ENCODE measurements at regions not wholly inside any gene's neighbourhood (a gene's known extent, or its start where the extent isn't known, plus 50 kb on each side); places are given as distances from the start of the nearest gene placed in this dataset.

DNA sequence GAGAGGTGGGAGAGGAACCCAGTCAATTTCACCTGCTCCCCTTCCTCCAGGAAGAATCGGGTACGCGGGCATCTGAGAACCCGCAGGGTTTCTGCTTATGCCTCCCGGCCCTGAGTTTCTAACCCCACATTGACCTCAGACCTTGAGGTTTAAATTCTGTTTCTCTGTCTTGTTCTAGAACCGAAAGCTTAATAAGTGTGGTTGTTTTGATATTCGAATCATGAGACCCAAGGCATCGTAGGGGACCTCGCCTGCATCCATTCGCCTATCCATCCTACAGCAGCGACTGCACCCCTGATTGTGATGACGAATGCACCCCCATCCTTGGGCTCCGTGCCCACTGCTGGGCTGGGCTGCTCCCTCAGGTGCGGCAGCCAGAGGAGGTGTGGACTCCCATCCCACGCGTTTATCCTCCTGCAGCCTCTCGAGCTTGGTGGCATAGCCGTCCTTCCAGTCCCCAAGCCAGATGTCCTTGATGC is 80.8 kb upstream of the IER5L start:
- Histone ChIP-seq H3K9ac (no peak overlapping the region), H3K36me3 (ENCODE audit: low read depth) (no peaks in the 10 kb centered on the region), H3K27me3 (replicated peaks; ENCODE audit: insufficient read depth) (no peaks in the 10 kb centered on the region), H3K9me3 (ENCODE audit: low read depth) (no peaks in the 10 kb centered on the region), H3K9me2 (ENCODE audit: insufficient read depth) (no peaks in the 10 kb centered on the region), H3K4me3 (peak overlapping the region; percentile 55), H3K4me2 (ENCODE audit: unreplicated experiment) (peak overlapping the region; percentile 70), H3K79me2 (ENCODE audit: insufficient read depth) (no peaks in the 10 kb centered on the region), H3F3A (ENCODE audit: insufficient read depth) (no peaks in the 10 kb centered on the region), H3K4me1 (ENCODE audit: insufficient read depth) (no peaks in the 10 kb centered on the region), H2AFZ (peak overlapping the region; percentile 72), H3K27ac (no peak overlapping the region), H4K20me1 (ENCODE audit: insufficient read depth) (no peaks in the 10 kb centered on the region)
- WGBS, 2 experiments (ENCODE audit: low coverage in 1 of 2, low lambda C conversion rate in 2 of 2, missing lambda C conversion rate in 2 of 2) = 20 to 23% methylated on average over 18 of the region's 18 CpGs
- no peak for DNase-seq
- in situ Hi-C loops (cut with MboI) = no loop called here
- TF ChIP-seq EZH2 (IDR thresholded peaks at IDR 0.05; ENCODE audit: insufficient read depth, poor library complexity, severe bottlenecking) (no peak), EZH2phosphoT487 (IDR thresholded peaks at IDR 0.05; ENCODE audit: insufficient read depth, low read depth) (no peak)

DNA sequence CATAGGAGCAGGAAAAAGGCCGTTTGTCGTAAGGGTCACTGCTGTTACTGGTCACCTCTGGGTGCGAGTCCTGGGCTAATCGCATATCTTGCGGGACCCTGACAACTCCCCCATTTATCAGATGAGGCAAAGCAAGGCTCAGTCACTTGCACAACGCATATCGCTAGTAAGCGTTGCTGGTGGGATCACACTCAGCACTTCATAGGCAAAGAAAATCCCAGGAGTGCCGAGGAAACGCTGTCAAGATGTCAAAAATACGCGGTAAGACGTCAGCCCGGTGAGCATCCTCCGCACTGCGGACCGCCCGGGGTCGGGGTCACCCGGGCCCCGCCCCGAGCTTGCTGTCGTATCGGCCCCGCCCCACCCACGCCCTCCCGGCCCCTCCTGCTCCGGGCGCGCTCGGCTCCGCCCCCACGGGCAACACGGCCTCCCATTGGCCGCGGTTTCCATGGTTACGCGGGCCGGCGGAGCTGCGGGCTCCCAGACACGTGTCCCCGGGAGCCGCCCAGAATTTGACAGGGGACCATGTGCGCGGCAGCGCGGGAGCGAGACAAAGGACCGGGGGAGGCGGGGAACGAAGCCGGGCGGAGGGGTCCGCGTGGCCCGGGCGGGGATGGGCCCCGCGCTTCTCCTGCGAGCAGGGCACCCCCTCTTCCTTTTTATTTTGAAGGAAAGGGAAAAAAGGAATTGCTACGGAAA is 80.2 kb upstream of the IER5L start:
- Histone ChIP-seq H3K27ac (no peak overlapping the region), H2AFZ (peak overlapping the region; percentile 72), H3K36me3 (ENCODE audit: low read depth) (no peaks in the 10 kb centered on the region), H3K4me1 (ENCODE audit: insufficient read depth) (no peaks in the 10 kb centered on the region), H3K4me3 (peak overlapping the region; percentile 55), H3K9me3 (ENCODE audit: low read depth) (no peaks in the 10 kb centered on the region), H3K4me2 (ENCODE audit: unreplicated experiment) (peak overlapping the region; percentile 70), H4K20me1 (ENCODE audit: insufficient read depth) (no peaks in the 10 kb centered on the region), H3K27me3 (replicated peaks; ENCODE audit: insufficient read depth) (no peaks in the 10 kb centered on the region), H3K9ac (0 out of 2 replicates have a peak overlapping the region, but pooled peaks have one; percentile 14), H3F3A (ENCODE audit: insufficient read depth) (no peaks in the 10 kb centered on the region), H3K9me2 (ENCODE audit: insufficient read depth) (no peaks in the 10 kb centered on the region), H3K79me2 (ENCODE audit: insufficient read depth) (no peaks in the 10 kb centered on the region)
- 10 to 16% methylated on average over 42 to 62 of the region's 62 CpGs for WGBS, 2 experiments (ENCODE audit: low coverage in 1 of 2, low lambda C conversion rate in 2 of 2, missing lambda C conversion rate in 2 of 2)
- no peak for TF ChIP-seq EZH2 (IDR thresholded peaks at IDR 0.05; ENCODE audit: insufficient read depth, poor library complexity, severe bottlenecking)
- TF ChIP-seq EZH2phosphoT487 (IDR thresholded peaks at IDR 0.05; ENCODE audit: insufficient read depth, low read depth) = no peak
- peak; percentile 96 for DNase-seq
- in situ Hi-C loops (cut with MboI) = no loop called here

DNA sequence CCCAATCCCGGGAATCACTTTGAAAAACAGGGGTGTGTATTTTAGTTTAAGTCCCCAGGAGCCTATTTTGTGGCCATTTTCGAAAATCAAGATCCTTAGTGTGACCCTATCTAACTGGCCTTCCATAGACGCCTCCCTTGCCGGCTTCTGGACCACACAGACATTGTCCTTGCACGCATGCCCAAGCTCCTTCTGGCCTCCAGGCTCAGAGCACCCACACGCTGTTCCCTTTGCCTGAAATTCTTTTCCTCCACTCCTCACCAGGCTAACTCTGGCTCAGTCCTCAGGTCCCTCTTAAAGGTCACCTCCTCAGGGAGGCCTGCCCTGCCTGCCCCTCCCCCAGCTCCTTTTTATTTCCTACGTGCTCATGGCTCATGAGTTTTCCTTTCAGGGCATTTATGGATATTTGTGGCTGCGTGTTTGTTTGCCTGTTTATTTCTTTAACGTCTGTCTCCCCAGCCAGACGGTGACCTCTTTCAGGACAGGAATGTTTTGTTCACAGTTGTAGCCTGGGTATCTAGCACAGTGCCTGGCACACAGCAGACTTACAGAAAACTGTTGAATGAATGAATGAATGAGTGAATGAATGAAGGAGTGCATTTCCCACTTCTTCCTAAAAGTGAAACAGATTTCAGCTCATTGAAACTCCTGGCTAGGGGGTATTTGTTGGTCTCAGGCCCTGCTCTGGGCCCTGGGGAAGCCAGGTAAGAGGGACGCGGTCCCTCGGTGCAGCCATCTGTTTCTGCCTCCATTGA is 79.1 kb upstream of the IER5L start:
- in situ Hi-C loops (cut with MboI) = no loop called here
- no peak for TF ChIP-seq EZH2phosphoT487 (IDR thresholded peaks at IDR 0.05; ENCODE audit: insufficient read depth, low read depth)
- no peak for TF ChIP-seq EZH2 (IDR thresholded peaks at IDR 0.05; ENCODE audit: insufficient read depth, poor library complexity, severe bottlenecking)
- Histone ChIP-seq H3K79me2 (ENCODE audit: insufficient read depth) (no peaks in the 10 kb centered on the region), H3K9me3 (ENCODE audit: low read depth) (no peaks in the 10 kb centered on the region), H3K4me3 (no peak overlapping the region), H3K27me3 (replicated peaks; ENCODE audit: insufficient read depth) (no peaks in the 10 kb centered on the region), H3K27ac (no peak overlapping the region), H3F3A (ENCODE audit: insufficient read depth) (no peaks in the 10 kb centered on the region), H3K36me3 (ENCODE audit: low read depth) (no peaks in the 10 kb centered on the region), H3K9me2 (ENCODE audit: insufficient read depth) (no peaks in the 10 kb centered on the region), H2AFZ (no peak overlapping the region), H3K9ac (no peak overlapping the region), H4K20me1 (ENCODE audit: insufficient read depth) (no peaks in the 10 kb centered on the region), H3K4me1 (ENCODE audit: insufficient read depth) (no peaks in the 10 kb centered on the region), H3K4me2 (ENCODE audit: unreplicated experiment) (no peak overlapping the region)
- DNase-seq = no peak
- WGBS, 2 experiments (ENCODE audit: low coverage in 1 of 2, low lambda C conversion rate in 2 of 2, missing lambda C conversion rate in 2 of 2) = 81 to 87% methylated on average over 13 of the region's 13 CpGs

DNA sequence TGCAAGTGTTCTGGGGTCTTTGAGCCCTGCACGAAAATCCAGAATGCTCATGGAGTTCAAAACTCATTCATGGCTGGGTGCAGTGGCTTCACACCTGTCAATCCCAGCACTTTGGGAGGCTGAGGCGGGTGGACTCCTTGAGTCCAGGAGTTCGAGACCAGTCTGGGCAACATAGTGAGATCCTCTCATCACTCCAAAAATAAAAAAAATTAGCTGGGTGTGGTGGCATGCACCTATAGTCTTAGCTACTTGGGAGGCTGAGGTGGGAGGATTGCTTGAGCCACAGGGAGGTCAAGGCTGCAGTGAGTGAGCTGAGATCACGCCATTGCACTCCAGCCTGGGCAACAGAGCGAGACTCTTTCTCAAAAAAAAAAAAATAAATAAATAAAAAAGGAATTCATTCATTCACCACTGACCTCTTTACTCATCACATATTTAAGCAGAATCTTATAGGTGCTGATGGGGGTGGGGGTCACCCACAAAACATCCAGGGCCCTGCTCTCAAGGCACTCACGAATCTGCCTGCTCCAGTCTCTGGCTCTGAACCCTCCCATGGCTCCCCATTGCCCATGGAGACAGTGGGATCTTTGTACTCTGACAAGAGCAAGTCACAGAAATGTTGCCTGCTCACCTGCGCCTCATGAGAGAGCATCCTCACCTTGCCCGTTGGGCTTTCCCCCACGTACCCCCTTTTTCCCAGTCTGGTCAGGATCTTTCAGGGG is 76.7 kb upstream of the IER5L start:
- no peak for DNase-seq
- in situ Hi-C loops (cut with MboI) = no loop called here
- Histone ChIP-seq H3F3A (ENCODE audit: insufficient read depth) (no peaks in the 10 kb centered on the region), H2AFZ (no peak overlapping the region), H3K4me1 (ENCODE audit: insufficient read depth) (no peaks in the 10 kb centered on the region), H3K27ac (no peak overlapping the region), H3K27me3 (replicated peaks; ENCODE audit: insufficient read depth) (no peaks in the 10 kb centered on the region), H3K9me2 (ENCODE audit: insufficient read depth) (no peaks in the 10 kb centered on the region), H3K4me2 (ENCODE audit: unreplicated experiment) (no peak overlapping the region), H3K9ac (no peak overlapping the region), H3K36me3 (ENCODE audit: low read depth) (no peaks in the 10 kb centered on the region), H3K9me3 (ENCODE audit: low read depth) (no peaks in the 10 kb centered on the region), H3K79me2 (ENCODE audit: insufficient read depth) (no peaks in the 10 kb centered on the region), H4K20me1 (ENCODE audit: insufficient read depth) (no peaks in the 10 kb centered on the region), H3K4me3 (no peak overlapping the region)
- no peak for TF ChIP-seq EZH2 (IDR thresholded peaks at IDR 0.05; ENCODE audit: insufficient read depth, poor library complexity, severe bottlenecking)
- no peak for TF ChIP-seq EZH2phosphoT487 (IDR thresholded peaks at IDR 0.05; ENCODE audit: insufficient read depth, low read depth)
- 76% methylated on average over 9 of the region's 9 CpGs for WGBS, 2 experiments (ENCODE audit: low coverage in 1 of 2, low lambda C conversion rate in 2 of 2, missing lambda C conversion rate in 2 of 2)

All from GM23248 (cell line).